ENCODE measurements at regions not wholly inside any gene's neighbourhood (a gene's known extent, or its start where the extent isn't known, plus 50 kb on each side); places are given as distances from the start of the nearest gene placed in this dataset.

- ATAC-seq (no peak), DNase-seq (no peak)
- Histone ChIP-seq H3K36me3 (ENCODE audit: low read depth) (no peaks in the 10 kb centered on the region), H3K4me1 (ENCODE audit: low read depth) (no peaks in the 10 kb centered on the region), H3K4me3 (no peak overlapping the region), H3K9me3 (no peaks in the 10 kb centered on the region)
- no peak for TF ChIP-seq CTCF (IDR thresholded peaks at IDR 0.05)
- intact Hi-C loops (cut with DNase I, micrococcal nuclease), result no loop called here
Measured at GRCh38 chr12:76155157-76155670, 70.7 kb upstream of the NAP1L1 start.

DNA sequence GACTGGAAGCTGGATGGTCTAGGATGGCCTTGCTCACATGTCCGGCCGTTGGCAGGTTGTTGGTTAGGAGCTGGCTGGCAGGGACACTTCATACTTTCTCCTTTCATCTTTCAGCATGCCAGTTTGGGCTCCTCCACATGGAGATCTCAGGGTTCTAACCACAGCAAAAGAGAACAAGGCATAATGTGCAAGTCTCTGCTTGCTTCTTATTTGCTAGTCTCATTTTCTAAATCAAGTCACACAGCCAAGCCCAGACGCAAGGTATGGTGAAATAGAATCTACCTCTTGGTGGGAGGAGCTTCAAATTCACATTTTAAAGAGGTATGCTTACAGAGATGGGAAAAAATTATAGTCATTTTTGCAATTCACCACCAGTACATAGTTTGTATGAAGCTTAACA is 69.1 kb upstream of the NAP1L1 start:
- DNase-seq, result no peak
- no peak overlapping the region for H3K4me3 ChIP-seq
- no peaks in the 10 kb centered on the region for H3K4me1 ChIP-seq (ENCODE audit: low read depth)
- no peak for TF ChIP-seq CTCF (IDR thresholded peaks at IDR 0.05)
- H3K9me3 ChIP-seq, result no peaks in the 10 kb centered on the region
- ATAC-seq, result no peak
- intact Hi-C loops (cut with DNase I, micrococcal nuclease), result no loop called here
- no peaks in the 10 kb centered on the region for H3K36me3 ChIP-seq (ENCODE audit: low read depth)

- H3K9me3 ChIP-seq, result no peaks in the 10 kb centered on the region
- H3K4me3 ChIP-seq, result no peak overlapping the region
- intact Hi-C loops (cut with DNase I, micrococcal nuclease), result no loop called here
- no peak for TF ChIP-seq CTCF (IDR thresholded peaks at IDR 0.05)
- DNase-seq (no peak), ATAC-seq (no peak)
- H3K36me3 ChIP-seq (ENCODE audit: low read depth), result no peaks in the 10 kb centered on the region
- no peaks in the 10 kb centered on the region for H3K4me1 ChIP-seq (ENCODE audit: low read depth)
Measured at GRCh38 chr12:76152181-76152807, 67.8 kb upstream of the NAP1L1 start.

DNA sequence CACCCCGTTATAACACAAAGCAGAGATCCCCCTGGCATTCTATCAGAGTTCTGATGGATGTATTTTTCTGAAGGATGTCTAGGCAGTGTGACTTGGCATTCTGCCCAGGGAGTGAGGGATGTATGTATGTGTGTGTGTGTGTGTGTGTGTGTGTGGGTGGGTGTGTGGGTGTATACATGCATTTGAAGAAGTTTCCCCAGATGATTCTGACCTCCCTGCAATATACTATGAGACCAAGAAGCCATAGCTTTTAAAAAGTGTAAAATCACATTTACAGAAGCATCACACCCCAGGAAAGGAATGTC is 59.7 kb upstream of the NAP1L1 start:
- intact Hi-C loops (cut with DNase I, micrococcal nuclease), result no loop called here
- no peak for ATAC-seq
- no peak for TF ChIP-seq CTCF (IDR thresholded peaks at IDR 0.05)
- DNase-seq, result peak in 1 of 3 donors; percentile 15
- Histone ChIP-seq H3K4me3 (no peak overlapping the region), H3K36me3 (ENCODE audit: low read depth) (no peaks in the 10 kb centered on the region), H3K9me3 (no peaks in the 10 kb centered on the region), H3K4me1 (ENCODE audit: low read depth) (no peaks in the 10 kb centered on the region)

DNA sequence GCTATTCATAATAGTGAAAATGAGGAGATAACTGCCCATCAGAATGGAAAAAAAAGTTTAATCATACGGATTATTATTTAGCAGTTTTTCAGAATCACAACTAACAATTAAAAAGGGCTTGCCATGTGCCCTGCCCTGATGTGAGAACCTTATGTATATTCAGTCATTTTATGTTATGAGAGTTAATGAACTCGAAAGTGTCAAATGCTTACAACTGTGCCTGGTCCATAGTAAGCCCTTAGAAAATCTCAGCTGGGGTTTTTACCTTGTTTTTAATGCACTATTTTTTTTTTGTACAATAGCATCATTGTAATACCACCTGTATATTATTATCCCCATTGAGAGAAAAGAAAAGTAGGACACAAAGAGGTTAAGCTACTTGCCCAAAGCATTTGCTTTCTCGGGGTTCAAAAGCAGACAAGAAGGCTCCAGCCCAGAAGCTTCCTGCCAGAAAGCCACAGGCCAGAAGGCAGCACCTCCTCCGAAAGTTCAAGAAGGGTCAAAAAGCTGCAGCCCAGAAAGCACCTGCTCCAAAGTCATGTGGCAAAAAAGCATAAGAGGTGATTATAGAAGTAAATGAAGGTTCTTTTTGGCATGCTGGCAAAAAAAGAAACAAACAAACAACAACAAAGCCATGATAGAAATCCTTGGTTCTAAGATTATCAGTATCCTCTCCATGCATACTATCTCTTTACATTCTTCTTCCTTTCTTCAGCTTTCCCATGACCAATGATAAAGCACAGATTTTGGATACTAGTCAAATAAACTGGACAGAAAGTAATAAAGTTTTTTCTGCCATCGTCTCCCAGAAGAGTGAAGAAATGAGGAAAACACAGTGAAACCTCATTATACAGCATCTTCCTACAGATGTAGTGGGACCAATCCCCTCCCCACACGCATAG is 59.1 kb upstream of the NAP1L1 start:
- TF ChIP-seq CTCF (IDR thresholded peaks at IDR 0.05), result no peak
- H3K36me3 ChIP-seq (ENCODE audit: low read depth), result no peaks in the 10 kb centered on the region
- DNase-seq (peak in 1 of 3 donors; percentile 14), ATAC-seq (peak; percentile 32)
- H3K9me3 ChIP-seq, result no peaks in the 10 kb centered on the region
- intact Hi-C loops (cut with DNase I, micrococcal nuclease), result no loop called here
- no peaks in the 10 kb centered on the region for H3K4me1 ChIP-seq (ENCODE audit: low read depth)
- no peak overlapping the region for H3K4me3 ChIP-seq

All from mucosa of descending colon (tissue), 3 donors.